ENCODE measurements at regions not wholly inside any gene's neighbourhood (a gene's known extent, or its start where the extent isn't known, plus 50 kb on each side); places are given as distances from the start of the nearest gene placed in this dataset.
A peak's percentile ranks its signal among the peaks of the same experiment; 100 is the strongest.

DNA sequence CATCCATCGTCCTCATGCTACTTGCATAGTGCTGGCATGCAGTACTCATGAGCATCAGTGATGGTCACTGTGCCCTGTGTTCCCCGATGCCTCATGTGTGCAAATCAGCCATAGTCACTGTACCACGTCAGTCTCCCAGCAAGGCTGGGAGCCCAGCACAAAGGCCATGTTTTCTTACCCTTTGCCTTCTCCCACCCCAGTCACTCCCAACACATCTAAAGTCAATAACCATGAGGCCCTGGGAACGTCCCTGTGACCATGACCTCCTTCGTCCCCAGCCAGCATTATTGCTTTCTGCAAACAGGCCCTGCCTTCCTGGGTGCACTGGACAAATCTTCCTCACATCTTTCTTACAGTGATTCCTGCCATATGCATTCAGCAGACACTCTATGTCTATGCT is 406.1 kb downstream of the ICE1 start:
- H3K4me3 ChIP-seq (ENCODE audit: low read length): no peak overlapping the region
- no peak for DNase-seq (ENCODE audit: low read depth)
- TF ChIP-seq CTCF (conservative IDR thresholded peaks at IDR 0.05; ENCODE audit: low read length): no peak

DNA sequence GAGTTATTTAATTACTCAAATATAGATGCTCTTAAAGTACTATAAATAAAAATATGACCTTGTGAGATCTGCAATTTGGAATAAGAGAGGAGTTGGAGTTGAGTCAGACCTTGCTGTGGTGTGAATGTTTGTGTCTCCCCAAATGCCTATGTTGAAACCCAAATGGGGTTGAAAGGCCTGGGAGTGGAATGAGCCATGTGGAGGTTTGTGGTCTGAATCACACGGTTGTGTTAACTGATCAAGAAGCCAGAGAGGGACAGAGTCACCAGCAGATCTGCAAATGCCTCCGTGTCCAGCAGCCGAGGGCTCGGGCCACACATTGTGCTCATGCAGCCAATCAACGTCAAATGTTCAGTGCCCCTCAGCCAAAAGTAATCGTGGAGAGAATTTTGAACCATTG is 404.4 kb downstream of the ICE1 start:
- no peak for TF ChIP-seq CTCF (conservative IDR thresholded peaks at IDR 0.05; ENCODE audit: low read length)
- H3K4me3 ChIP-seq (ENCODE audit: low read length): no peak overlapping the region
- peak; percentile 30 for DNase-seq (ENCODE audit: low read depth)

GRCh38 chr5:5822729-5823257 is 400.3 kb downstream of the ICE1 start:
- TF ChIP-seq CTCF (conservative IDR thresholded peaks at IDR 0.05; ENCODE audit: low read length): no peak
- H3K4me3 ChIP-seq (ENCODE audit: low read length): no peak overlapping the region
- DNase-seq (ENCODE audit: low read depth): no peak

DNA sequence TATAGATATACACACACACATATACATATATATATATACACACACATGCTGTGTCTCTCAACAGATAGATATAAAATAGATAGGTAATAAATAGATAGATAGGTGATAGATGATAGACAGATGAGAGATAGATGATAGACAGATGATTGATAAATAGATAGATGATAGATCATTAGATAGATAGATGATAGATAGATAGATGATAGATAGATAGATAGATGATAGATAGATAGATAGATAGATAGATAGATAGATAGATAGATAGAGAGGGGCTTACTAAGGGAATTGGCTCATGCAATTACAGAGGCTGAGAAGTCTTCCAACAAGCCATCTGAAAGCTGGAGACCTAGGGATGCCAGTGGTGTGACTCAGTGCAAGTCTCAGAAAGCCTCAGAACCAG is 394.5 kb downstream of the ICE1 start:
- no peak overlapping the region for H3K4me3 ChIP-seq (ENCODE audit: low read length)
- no peak for TF ChIP-seq CTCF (conservative IDR thresholded peaks at IDR 0.05; ENCODE audit: low read length)
- no peak for DNase-seq (ENCODE audit: low read depth)

DNA sequence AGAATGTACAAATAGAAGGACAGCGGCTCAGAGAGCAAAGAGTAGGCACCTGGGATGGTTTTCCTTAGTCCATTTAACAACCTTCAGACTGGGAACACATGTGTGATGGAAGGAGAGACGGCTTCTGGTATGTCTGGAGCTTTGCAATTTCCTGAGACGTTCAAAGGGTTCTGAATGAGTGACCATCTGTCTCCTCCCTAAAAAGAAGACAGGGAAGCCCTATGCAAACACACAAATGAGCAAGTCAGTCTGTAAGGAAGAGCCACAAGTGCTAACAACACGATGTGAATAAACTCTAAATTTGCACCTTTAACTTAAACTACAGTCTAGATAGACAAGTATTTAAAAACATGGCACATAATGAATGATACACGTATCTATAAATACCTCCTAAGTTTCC is 391.0 kb downstream of the ICE1 start:
- H3K4me3 ChIP-seq (ENCODE audit: low read length): no peak overlapping the region
- no peak for DNase-seq (ENCODE audit: low read depth)
- TF ChIP-seq CTCF (conservative IDR thresholded peaks at IDR 0.05; ENCODE audit: low read length): no peak

- no peak overlapping the region for H3K4me3 ChIP-seq (ENCODE audit: low read length)
- TF ChIP-seq CTCF (conservative IDR thresholded peaks at IDR 0.05; ENCODE audit: low read length): no peak
- DNase-seq (ENCODE audit: low read depth): no peak
Observed at GRCh38 chr5:5810461-5810860, 388.0 kb downstream of the ICE1 start.

DNA sequence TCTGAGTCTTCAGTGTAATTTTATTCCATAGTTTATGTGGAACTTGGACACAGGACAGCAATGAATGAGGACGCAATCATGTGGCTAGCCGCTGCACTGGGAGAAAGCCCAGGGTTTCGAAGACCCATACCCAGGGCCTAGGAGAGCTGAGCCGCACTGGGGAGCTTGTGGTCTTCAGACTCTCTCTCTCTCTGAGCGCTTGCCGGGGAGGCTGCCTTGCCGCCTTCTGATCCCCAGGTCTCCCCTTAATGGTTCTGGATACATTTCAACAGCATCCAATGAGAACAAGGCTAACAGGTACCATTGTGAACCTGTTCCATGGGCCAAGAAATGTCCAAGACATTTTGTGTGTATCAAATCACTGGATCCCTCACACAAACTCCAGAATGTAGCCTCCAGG is 383.4 kb downstream of the ICE1 start:
- TF ChIP-seq CTCF (conservative IDR thresholded peaks at IDR 0.05; ENCODE audit: low read length): no peak
- no peak for DNase-seq (ENCODE audit: low read depth)

More for the DNA sequence above, 383.4 kb downstream of the ICE1 start:
- H3K4me3 ChIP-seq (ENCODE audit: low read length): no peak overlapping the region
